ENCODE measurements at regions not wholly inside any gene's neighbourhood (a gene's known extent, or its start where the extent isn't known, plus 50 kb on each side); places are given as distances from the start of the nearest gene placed in this dataset.
"Not testable (repeated sequence)": the region's sequence is repeated elsewhere in the genome, so short reads cannot be mapped to it uniquely, and the experiment has no call there.

DNA sequence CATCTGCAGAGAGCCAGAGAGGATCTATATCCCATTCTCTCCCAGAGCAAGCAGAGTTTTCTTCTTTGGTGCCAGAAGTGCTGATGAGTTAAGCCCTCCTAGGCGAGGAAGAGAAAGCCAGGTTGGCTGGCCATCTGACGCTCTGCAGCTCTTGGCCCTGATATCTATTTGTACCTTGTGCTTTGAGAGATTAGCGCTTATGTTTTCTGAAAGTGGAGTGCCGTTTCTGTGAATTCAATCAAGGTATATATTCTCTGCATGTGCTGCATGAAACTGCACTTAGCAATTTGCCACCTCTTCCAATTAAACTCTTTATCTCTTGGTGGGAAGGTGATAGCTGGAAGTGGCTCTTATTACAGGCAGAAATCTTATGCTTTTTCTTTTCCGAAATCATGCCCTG, 177.5 kb downstream of the LPIN1 start:
- no peak for DNase-seq

DNA sequence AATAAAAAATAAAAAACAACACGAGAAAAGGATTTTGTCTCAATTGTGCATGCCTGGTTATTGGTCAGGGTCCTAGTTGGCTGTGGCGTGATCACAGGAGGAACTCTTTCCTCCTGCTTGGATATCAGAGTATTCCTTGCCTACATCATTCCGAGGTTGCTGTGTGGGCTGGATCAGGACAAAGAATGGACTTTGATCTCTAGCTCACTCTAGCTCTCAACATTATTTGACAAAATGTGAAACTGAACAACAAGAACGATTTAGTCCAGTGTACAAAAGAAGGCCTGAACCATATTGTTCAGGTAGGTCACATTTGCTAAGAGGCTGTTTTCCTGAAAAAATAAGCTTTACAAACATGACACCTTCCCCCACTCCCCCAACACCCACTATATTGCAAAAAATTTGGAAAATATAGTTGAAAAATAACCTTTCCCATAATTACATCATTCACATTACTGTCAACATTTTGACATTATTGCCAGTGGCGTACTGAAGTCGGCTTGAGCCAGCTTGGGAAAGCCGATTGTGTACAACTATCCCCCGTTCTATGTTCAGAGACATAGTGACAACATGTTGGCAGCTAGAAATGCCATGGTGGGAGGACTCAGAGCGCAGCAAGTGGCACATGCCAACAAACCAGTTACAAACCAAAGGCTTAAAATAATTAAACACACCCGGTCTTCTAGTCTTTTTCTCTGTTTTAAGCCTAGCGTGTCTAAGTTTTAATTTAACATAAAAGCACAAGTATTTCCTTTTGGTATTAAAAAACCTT, 179.0 kb downstream of the LPIN1 start:
- DNase-seq = no peak

- DNase-seq = no peak
Measured at GRCh38 chr2:11930211-11930761, 183.9 kb downstream of the LPIN1 start.

DNA sequence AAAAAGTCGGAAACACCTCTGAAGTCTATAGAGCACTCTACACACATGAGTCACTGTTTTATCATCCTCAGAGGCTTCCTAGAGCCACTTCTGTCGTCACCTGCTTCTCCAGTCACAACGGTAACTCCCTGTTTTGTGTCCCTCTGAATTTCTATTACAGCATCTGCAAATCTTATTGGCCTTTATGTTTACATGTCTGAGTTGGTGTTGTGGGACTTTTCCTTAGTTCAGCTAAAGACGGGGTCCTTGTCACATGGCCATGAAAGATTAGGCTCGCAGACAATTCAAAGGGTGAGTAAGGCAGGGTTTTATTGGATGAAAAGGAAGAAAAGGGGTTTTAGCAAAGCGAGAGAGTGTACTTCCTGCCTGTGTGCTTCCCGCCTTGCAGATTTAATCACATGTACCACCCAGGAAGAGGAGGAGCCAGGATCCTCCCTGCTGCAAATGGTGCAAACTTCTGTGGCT, 185.6 kb downstream of the LPIN1 start:
- DNase-seq = no peak

DNA sequence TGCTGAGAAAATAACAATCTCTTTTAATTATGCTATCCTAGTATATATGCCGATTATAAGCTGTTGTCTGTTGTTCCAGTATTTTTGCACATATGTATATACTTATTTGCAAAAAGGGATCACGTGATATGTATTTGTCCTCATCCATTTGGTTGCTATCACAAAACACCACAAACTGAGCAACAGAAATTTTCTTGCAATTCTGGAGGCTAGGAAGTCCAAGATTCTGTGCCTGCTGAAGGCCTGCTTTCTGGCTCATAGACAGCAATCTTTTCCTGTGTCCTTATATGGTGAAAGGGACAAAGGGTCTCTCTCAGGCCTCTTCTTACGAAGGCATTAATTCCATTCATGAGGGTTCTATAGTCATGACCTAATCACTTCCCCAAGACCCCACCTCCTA, 186.5 kb downstream of the LPIN1 start:
- DNase-seq = no peak

- DNase-seq = no peak
Measured at GRCh38 chr2:11933854-11934253, 187.4 kb downstream of the LPIN1 start.

GRCh38 chr2:11936761-11937160, 190.3 kb downstream of the LPIN1 start:
- DNase-seq = no peak

DNA sequence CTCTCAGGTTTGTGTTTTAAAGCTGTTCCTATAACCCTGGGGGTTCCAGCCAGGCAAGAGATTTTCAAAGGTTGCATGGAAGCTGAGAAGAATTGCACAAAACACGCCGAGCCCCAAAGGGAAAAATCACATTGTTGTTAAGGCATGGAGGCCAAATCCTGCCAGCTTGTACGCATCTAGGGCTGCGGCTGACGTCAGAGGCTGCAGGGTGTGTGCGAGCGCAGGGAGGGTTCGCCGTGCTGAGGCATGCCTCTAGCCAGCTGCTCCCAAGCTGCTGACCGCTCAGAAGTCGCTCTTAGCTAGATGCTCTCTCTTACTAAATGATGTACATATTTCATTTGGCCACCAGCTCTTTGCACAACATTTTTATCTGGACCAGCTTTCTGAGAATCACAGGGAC, 191.8 kb downstream of the LPIN1 start:
- DNase-seq = no peak

DNA sequence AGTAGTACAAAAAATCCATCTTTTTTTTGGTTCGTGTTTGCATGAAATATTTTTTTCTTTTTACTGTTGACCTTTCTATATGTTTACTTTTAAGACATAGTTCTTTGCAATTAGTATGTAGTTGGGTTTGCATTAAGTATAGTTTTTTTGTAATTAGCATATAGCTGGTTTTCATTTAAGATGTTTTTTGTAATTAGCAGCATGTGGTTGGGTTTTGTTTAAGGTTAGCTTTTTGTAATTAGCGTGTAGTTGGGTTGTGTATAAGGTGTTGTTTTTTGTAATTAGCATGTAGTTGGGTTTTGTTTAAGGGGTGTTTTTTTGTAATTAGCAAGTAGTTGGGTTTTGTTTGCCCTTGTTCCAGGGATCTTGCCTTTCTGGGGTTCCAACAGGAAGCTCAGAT, 193.1 kb downstream of the LPIN1 start:
- no peak for DNase-seq

DNA sequence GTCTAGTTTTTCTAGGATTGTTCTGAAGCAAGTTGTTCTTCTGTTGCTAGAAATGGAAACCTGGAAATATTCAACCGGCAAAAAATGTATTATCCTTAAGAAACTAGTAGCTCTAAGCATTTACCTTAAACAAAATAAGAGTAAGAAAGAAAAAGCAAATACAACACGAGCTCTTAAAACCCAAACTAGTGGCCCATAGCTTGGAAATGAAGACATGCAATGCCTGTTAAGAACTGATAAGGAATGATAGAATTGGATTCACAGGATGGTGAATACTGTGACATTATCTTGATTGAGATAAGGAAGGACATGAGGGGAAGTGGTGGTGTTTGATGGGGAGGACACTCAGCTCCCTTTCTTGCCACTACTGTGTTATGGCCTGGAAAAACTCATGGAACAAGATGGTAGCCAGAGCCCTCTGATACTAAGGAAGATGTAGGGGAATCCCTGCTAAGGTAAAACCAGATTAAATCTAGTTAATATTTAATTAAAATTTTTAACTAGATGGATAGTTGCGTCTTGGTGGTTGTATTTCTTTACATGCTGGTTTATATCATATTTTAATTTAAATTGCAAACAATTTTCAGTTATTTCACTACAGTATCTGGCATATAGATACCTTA, 193.8 kb downstream of the LPIN1 start:
- no peak for DNase-seq

DNA sequence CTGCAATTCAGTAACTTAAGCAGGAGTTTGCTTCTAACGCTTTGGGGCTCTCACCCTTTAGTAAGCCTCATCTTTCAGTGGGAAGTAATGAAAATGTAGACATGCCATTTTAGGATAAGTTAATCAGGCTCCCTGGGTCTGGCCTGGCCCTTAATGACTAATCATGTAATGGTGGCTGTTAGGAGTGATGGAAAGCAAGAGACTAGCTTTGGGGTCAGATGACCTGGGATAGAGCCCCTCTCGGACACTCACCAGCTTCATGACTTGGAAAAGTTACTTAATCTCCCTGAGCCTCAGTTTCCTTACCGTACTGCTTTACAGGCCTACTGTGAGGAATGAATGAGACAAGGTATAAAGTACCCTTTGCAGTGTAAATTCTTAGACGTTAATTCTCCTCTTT, 194.4 kb downstream of the LPIN1 start:
- no peak for DNase-seq

GRCh38 chr2:11941201-11942177, 195.1 kb downstream of the LPIN1 start:
- DNase-seq = no peak

GRCh38 chr2:11942178-11942569, 195.7 kb downstream of the LPIN1 start:
- no peak for DNase-seq

GRCh38 chr2:11944311-11944710, 197.9 kb downstream of the LPIN1 start:
- DNase-seq = no peak

DNA sequence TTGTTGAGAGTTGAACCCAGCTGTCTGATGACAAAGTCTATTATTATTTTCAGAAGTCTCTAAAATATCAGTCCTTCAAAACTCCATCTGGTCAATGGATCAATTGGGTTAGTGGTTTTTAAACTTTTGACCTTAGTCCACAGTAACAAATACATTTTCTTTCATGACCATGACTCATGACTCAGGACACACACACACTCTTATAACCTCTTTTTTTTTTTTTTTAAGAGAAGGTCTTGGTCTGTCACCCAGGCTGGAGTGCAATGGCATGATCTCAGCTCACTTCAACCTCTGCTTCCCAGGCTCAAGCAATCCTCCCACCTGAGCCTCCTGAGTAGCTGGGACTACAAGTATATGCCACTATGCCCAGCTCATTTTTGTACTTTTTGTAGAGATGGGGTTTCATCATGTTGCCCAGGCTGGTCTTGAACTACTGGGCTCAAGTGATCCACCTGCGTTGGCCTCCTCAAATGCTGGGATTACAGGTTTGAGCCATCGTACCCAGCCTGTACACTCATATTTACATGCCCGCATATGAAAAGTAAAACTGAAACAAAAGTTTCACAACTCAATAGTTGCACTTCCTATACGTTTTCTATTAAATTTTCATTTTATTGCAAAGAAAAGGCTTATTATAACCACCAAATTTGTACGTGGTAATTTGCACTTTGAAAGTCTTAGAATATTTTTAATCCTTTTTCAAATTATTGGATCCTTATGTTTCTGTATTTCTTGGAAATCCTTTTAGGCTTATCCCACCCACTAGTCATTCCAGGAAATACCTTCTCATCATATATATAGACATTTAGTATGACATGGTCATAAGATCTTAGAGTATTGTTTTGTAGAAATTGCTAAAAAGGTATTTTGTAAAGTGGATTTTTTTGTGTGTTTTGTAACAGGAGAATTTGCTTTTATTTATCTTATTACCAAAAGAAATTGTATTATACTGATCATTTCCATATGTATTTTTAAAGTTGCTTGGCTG, 199.0 kb downstream of the LPIN1 start:
- DNase-seq = no peak

DNA sequence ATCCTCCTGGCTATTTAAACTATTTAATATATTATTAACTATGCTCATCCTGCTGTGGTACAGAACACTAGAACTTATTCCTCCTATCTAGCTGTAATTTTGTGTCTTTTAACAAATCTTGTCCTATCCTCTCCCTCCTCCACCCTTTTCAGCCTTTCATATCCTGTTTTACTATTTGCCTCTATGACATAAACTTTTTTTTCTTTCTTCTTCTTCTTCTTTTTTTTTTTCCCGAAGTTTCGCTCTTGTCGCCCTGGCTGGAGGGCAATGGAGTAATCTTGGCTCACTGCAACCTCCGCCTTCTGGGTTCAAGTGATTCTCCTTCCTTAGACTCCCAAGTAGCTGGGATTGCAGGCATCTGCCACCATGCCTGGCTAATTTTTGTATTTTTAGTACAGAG, 201.5 kb downstream of the LPIN1 start:
- DNase-seq = no peak

DNA sequence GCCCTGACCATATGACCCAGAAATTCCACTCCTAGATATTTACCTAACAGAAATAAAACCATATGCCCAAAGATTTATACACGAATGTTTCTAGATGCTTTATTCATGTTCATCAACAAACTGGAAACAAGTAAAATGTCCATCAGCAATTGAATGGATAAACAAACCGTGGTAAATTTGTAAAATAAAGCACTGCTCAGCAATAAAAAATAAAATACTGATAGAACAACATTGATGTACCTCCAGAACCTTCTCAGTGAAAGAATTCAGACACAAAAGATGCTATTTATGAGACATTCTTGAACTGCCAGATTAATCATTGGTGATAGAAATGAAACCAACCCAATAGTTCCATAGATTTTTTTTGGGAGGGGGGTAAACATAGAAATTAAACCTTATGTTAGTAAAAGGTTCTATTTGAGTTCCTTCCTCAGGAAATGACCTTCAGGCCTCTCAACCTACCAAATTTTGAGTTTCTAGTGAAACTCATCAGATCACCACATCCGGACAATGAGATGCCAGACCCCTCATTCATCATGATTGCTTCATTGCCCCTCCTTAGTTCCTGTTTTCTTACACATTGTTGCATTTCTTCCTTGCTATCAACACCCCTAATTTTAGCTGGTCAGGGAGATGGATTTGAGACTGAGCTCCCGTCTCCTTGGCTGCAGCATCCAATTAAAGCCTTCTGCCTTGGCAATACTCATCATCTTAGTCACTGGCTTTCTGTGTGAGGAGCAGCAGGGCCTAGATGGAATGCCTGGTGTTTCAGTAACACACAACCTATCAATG, 203.5 kb downstream of the LPIN1 start:
- DNase-seq = no peak

GRCh38 chr2:11950896-11951295, 204.5 kb downstream of the LPIN1 start:
- no peak for DNase-seq

DNA sequence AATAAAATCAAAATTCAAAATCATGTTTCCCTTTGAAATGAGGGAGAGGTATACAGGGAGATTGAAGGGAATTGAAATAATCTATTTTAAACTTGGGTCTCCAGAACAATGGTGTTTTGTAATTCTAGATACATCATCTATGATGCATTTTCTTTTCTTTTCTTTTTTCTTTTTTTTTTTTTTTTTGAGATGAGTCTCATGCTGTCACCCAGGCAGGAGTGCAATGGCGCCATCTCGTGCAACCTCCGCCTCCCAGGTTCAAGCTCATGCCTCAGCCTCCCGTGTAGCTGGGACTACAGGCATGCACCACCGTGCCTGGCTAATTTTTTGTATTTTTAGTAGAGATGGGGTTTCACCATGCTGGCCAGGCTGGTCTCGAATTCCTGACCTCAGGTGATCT, 205.1 kb downstream of the LPIN1 start:
- not testable (repeated sequence) for DNase-seq

DNA sequence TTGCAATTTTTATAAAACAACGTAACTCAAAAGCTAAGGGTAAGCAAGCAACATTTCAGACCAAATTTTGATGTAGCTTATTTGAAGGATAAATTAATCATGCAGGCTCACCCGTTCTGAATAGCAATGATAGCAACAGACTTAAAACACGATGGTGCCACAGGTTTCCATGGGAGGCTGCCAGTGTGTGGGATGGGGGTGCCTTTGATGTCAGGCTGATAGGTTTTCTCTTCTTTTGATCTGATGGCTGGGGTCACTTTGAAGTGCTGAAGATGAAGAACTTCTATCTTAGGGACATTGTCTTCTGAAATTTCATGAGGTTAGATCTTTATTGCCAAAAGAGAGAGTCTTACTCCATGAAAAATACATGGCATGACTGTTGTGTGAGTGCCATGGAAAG, 206.8 kb downstream of the LPIN1 start:
- DNase-seq = no peak

DNA sequence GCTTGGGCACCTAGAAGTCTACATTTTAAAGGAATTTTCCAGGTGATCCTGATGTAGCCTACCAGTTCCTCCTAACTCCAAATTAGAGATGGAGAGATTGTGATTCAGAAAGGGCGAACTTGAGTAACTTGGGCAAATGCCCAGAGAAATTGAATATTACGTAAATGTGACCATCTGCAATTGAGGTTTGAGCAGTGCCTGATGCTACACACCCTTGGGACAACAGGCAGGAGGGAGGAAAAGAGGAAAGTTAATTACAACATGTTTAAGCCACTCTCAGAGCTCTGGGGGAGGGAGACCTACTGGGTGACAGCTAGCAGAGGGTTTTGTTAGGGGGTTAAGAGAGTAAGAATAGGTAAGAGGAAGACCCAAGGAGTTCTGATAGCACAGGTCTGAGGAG, 208.9 kb downstream of the LPIN1 start:
- DNase-seq = no peak
